Neural cell (in vitro differentiated cells): ENCODE measurements at regions not wholly inside any gene's neighbourhood (a gene's known extent, or its start where the extent isn't known, plus 50 kb on each side); places are given as distances from the start of the nearest gene placed in this dataset.

Experiments used
- H2AFZ ChIP-seq: fragments of 200-600, 300-800 bp; sonication (generic), shearing (Covaris generic); 2 replicates; pipeline ENCODE4 v1.6.0; 2014; ENCODE audit warnings: low read depth, mild to moderate bottlenecking, antibody characterized with exemption, low read length, moderate library complexity
- H3F3A ChIP-seq: fragments of 200-600 bp; shearing (Covaris generic); 2 replicates; pipeline ENCODE4 v1.6.1; 2016; ENCODE audit warnings: mild to moderate bottlenecking, moderate library complexity, mixed read lengths, antibody characterized with exemption, low read length; ENCODE audit not compliant: insufficient read depth, poor library complexity, severe bottlenecking
- H3K27ac ChIP-seq: fragments of 200-600, 300-800 bp; sonication (generic), shearing (Covaris generic); 2 replicates; pipeline ENCODE4 v1.5.1; 2014; ENCODE audit warnings: mild to moderate bottlenecking, low read length, moderate library complexity
- H3K27me3 ChIP-seq: fragments of 300-800, 200-600 bp; sonication (generic), shearing (Covaris generic); 2 replicates; pipeline ENCODE4 v1.6.0; 2014; ENCODE audit warnings: mild to moderate bottlenecking, low read depth, low read length, moderate library complexity; ENCODE audit not compliant: insufficient read depth
- H3K36me3 ChIP-seq: fragments of 300-800, 200-600 bp; sonication (generic), shearing (Covaris generic); 2 replicates; pipeline ENCODE4 v1.5.1; 2014; ENCODE audit warnings: mild to moderate bottlenecking, antibody characterized with exemption, low read length, moderate library complexity; ENCODE audit not compliant: insufficient read depth
- H3K4me2 ChIP-seq: fragments of 300-800, 200-600 bp; sonication (generic), shearing (Covaris generic); 2 replicates; pipeline ENCODE4 v1.6.0; 2014; ENCODE audit warnings: mild to moderate bottlenecking, low read length
- H3K4me3 ChIP-seq: fragments of 300-800, 200-600 bp; sonication (generic), shearing (Covaris generic); 2 replicates; pipeline ENCODE4 v1.5.1; 2014; ENCODE audit warnings: mild to moderate bottlenecking, low read length, moderate library complexity
- H3K79me2 ChIP-seq: fragments of 200-600 bp; shearing (Covaris generic); replicated peaks from 2 replicates; pipeline ENCODE4 v1.6.0; 2014; ENCODE audit warnings: mild to moderate bottlenecking, low read length, moderate library complexity; ENCODE audit not compliant: insufficient read depth
- H3K9ac ChIP-seq: fragments of 300-800, 200-600 bp; sonication (generic), shearing (Covaris generic); 2 replicates; pipeline ENCODE4 v1.6.1; 2016; ENCODE audit warnings: mild to moderate bottlenecking, low read length, mixed read lengths
- H3K9me2 ChIP-seq: fragments of 200-600 bp; shearing (Covaris generic); 2 replicates; pipeline ENCODE4 v1.6.1; 2016; ENCODE audit warnings: mild to moderate bottlenecking, low read length, mixed read lengths; ENCODE audit not compliant: insufficient read depth
- H3K9me3 ChIP-seq: fragments of 200-600, 300-800 bp; sonication (generic), shearing (Covaris generic); 2 replicates; pipeline ENCODE4 v1.6.1; 2016; ENCODE audit warnings: mild to moderate bottlenecking, mixed run types, low read length, moderate library complexity, mixed read lengths
- H4K20me1 ChIP-seq: fragments of 200-600 bp; shearing (Covaris generic); 2 replicates; pipeline ENCODE4 v1.6.1; 2016; ENCODE audit warnings: mild to moderate bottlenecking, mixed run types; ENCODE audit not compliant: insufficient read depth
- CTCF ChIP-seq: fragments of 450-650 bp; IDR thresholded peaks from 2 replicates; pipeline ENCODE4 v1.5.1; 2014; ENCODE audit warnings: antibody characterized with exemption, mild to moderate bottlenecking, moderate library complexity; ENCODE audit not compliant: poor library complexity, severe bottlenecking
- EP300 ChIP-seq: fragments of 450-650 bp; conservative IDR thresholded peaks from 2 replicates; pipeline ENCODE4 v1.6.1; 2014; ENCODE audit warnings: antibody characterized with exemption, mild to moderate bottlenecking, moderate library complexity; ENCODE audit not compliant: poor library complexity, severe bottlenecking
- EZH2 ChIP-seq: fragments of 200-600, 300-800 bp; shearing (Covaris generic), sonication (generic); IDR thresholded peaks from 2 replicates; pipeline ENCODE4 v1.6.1; 2014; ENCODE audit warnings: antibody characterized with exemption, low read length, borderline replicate concordance, mild to moderate bottlenecking; ENCODE audit not compliant: insufficient read depth, poor library complexity, severe bottlenecking
- MXI1 ChIP-seq: fragments of 450-650 bp; conservative IDR thresholded peaks from 2 replicates; pipeline ENCODE4 v1.6.1; 2014; ENCODE audit warnings: antibody characterized with exemption, mild to moderate bottlenecking; ENCODE audit not compliant: poor library complexity, severe bottlenecking
- POLR2AphosphoS5 ChIP-seq: IDR thresholded peaks from 2 replicates; pipeline ENCODE4 v1.6.1; 2012
- RAD21 ChIP-seq: fragments of 450-650 bp; conservative IDR thresholded peaks from 2 replicates; pipeline ENCODE4 v1.6.1; 2014; ENCODE audit warnings: antibody characterized with exemption, mild to moderate bottlenecking, moderate library complexity
- REST ChIP-seq: IDR thresholded peaks from 2 replicates; pipeline ENCODE4 v1.6.1; 2012; ENCODE audit warnings: borderline replicate concordance
- SMC3 ChIP-seq: fragments of 450-650 bp; conservative IDR thresholded peaks from 2 replicates; pipeline ENCODE4 v1.6.1; 2014; ENCODE audit warnings: antibody characterized with exemption, mild to moderate bottlenecking, moderate library complexity; ENCODE audit not compliant: poor library complexity
- TAF1 ChIP-seq: IDR thresholded peaks from 2 replicates; pipeline ENCODE4 v1.6.1; 2012; ENCODE audit warnings: low read depth

DNA sequence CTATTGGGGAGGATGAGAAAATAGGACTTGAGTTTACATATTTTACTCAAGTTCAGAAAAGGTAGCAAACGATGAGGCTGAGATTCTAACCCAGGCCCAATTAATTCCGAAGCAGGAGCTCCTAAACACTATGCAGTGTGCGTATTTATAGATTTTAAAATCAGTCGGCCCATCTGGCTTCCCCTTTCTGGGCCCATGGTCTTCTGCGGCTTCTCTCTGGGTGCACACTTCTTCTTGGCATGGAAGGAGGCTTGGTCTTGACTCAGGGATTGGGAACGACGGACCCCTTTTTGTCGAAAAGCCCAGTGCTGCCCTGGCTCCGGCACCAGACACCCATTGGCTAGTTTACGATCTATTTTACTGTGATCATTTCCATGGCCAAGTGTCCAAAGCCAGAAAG, 1433.8 kb downstream of the BRD1 start:
- Histone ChIP-seq H3F3A (no peaks in the 10 kb centered on the region), H3K9me3 (peaks cover 4% of the 10 kb centered on the region)
- TF ChIP-seq REST, result no peak
- TF ChIP-seq EP300, result no peak
- TF ChIP-seq POLR2AphosphoS5, result no peak
- no peak for TF ChIP-seq SMC3
- TF ChIP-seq CTCF, result no peak
- no peak for TF ChIP-seq MXI1
- TF ChIP-seq TAF1, result no peak
- TF ChIP-seq RAD21, result no peak

GRCh38 chr22:48393041-48393370, 1434.7 kb downstream of the BRD1 start:
- no peak overlapping the region for H3K4me2 ChIP-seq
- no peaks in the 10 kb centered on the region for H4K20me1 ChIP-seq
- H3K27me3 ChIP-seq, result no peaks in the 10 kb centered on the region
- H2AFZ ChIP-seq, result no peak overlapping the region
- no peak overlapping the region for H3K9ac ChIP-seq
- H3K9me3 ChIP-seq, result peaks cover 4% of the 10 kb centered on the region
- TF ChIP-seq EZH2 (no peak), TAF1 (no peak), CTCF (no peak), POLR2AphosphoS5 (no peak), REST (no peak), EP300 (no peak), MXI1 (no peak), SMC3 (no peak), RAD21 (no peak)
- H3F3A ChIP-seq, result no peaks in the 10 kb centered on the region
- H3K9me2 ChIP-seq, result no peaks in the 10 kb centered on the region
- H3K36me3 ChIP-seq, result no peaks in the 10 kb centered on the region
- H3K79me2 ChIP-seq, result no peaks in the 10 kb centered on the region
- no peak overlapping the region for H3K4me3 ChIP-seq
- H3K27ac ChIP-seq, result no peak overlapping the region

More for the DNA sequence above, 1433.8 kb downstream of the BRD1 start:
- H3K27ac ChIP-seq, result no peak overlapping the region
- no peak overlapping the region for H3K9ac ChIP-seq
- H3K79me2 ChIP-seq, result no peaks in the 10 kb centered on the region
- H3K4me3 ChIP-seq, result no peak overlapping the region
- no peak overlapping the region for H2AFZ ChIP-seq
- no peaks in the 10 kb centered on the region for H3K27me3 ChIP-seq
- H3K9me2 ChIP-seq, result no peaks in the 10 kb centered on the region
- no peak overlapping the region for H3K4me2 ChIP-seq
- no peaks in the 10 kb centered on the region for H3K36me3 ChIP-seq
- no peaks in the 10 kb centered on the region for H4K20me1 ChIP-seq
